Breast epithelium (tissue), 3 donors: ENCODE measurements at regions not wholly inside any gene's neighbourhood (a gene's known extent, or its start where the extent isn't known, plus 50 kb on each side); places are given as distances from the start of the nearest gene placed in this dataset.

Source experiments
- CTCF ChIP-seq, 3 donors: fragments of 450-650 bp; IDR thresholded peaks; one replicate each; pipeline ENCODE4 v1.5.1; 2016 to 2017; ENCODE audit warnings: antibody characterized with exemption in 3 of 3, mild to moderate bottlenecking in 3 of 3, moderate library complexity in 3 of 3
- POLR2A ChIP-seq: fragments of 450-650 bp; IDR thresholded peaks from one replicate; pipeline ENCODE4 v1.6.1; 2016; ENCODE audit warnings: antibody characterized with exemption, mild to moderate bottlenecking, moderate library complexity
- POLR2AphosphoS5 ChIP-seq, 3 donors: sonication (generic); formaldehyde crosslinking; IDR thresholded peaks; one replicate each; pipeline ENCODE4 v1.6.1; 2017; ENCODE audit warnings: antibody characterized with exemption in 3 of 3

GRCh38 chr9:126261584-126262356 is 64.9 kb upstream of the MVB12B start:
- TF ChIP-seq CTCF (IDR thresholded peaks at IDR 0.05) (no peak), POLR2AphosphoS5 (IDR thresholded peaks at IDR 0.05) (no peak), POLR2A (no peak)
